GM19324 (cell line): ENCODE measurements at regions not wholly inside any gene's neighbourhood (a gene's known extent, or its start where the extent isn't known, plus 50 kb on each side); places are given as distances from the start of the nearest gene placed in this dataset.
"Not testable (repeated sequence)": the region's sequence is repeated elsewhere in the genome, so short reads cannot be mapped to it uniquely, and the experiment has no call there.

Experiments
- ATAC-seq: cut with Tn5 transposase; IDR thresholded peaks from one replicate; pipeline ENCODE4 v1.9.1; 2021; ENCODE audit warnings: mild to moderate bottlenecking, moderate library complexity; ENCODE audit not compliant: unreplicated experiment, low FRiP score

- no peak for ATAC-seq
Observed at GRCh38 chr18:72984290-72984689, 116.5 kb upstream of the NETO1 start.

DNA sequence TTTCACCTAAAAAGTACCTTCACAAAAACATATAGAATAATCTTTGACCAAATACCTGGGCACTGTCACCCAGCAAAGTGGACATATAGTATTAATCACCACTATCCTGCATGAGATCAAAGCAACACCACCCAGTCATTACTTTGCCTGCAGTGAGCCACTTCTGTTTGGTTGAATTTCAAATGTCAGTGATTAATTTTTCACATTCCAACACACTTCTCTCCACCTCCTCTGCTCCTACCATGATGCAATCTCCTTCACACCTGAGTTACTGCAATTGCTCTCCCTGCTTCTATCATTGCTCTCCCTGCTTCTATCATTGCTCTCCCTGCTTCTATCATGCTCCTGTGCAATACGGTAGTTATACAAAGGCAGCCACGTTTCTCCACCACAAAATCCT, 106.1 kb upstream of the NETO1 start:
- ATAC-seq: no peak

DNA sequence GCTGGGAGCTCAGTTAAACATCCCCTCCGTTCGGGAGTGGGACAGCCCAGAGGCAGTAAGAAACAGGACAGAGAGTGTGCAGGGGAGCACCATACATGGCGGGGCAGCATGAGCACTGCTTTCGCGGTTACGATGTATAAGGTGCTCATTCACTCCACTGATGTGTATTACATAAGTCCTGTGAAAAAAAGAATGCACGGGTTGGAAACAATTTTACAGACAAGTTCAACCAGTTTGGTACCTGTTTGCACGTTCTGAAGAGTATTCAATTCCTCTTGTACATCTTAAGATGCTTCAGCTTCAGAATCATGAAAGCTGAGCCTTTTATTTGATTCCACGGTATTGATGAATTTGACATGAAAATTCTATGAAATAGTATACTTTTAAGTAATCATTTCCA, 97.8 kb upstream of the NETO1 start:
- ATAC-seq: no peak

- ATAC-seq: not testable (repeated sequence)
Observed at GRCh38 chr18:72958195-72958594, 90.4 kb upstream of the NETO1 start.

- no peak for ATAC-seq
Observed at GRCh38 chr18:72948439-72948838, 80.7 kb upstream of the NETO1 start.

GRCh38 chr18:72942766-72943165, 75.0 kb upstream of the NETO1 start:
- ATAC-seq: no peak

- no peak for ATAC-seq
Observed at GRCh38 chr18:72940986-72941385, 73.2 kb upstream of the NETO1 start.

DNA sequence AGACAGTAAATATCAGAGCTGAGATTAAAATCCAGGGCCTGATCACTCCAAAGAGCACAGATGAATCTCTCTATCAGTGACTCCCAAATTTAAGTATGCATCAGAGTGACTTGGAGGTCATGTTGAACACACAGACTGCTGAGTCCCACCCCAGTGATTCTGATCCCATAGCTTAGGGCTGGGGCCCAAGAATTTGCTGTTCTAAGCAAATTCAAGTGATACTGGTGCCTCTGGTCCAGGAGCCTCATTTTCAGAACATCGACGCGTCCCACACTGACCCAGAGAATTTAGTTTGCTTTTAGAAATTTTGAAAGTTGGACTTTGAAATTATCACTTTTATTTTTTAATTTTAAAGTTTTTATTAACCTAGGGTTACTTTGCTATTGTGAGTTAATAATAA, 72.7 kb upstream of the NETO1 start:
- ATAC-seq: no peak

DNA sequence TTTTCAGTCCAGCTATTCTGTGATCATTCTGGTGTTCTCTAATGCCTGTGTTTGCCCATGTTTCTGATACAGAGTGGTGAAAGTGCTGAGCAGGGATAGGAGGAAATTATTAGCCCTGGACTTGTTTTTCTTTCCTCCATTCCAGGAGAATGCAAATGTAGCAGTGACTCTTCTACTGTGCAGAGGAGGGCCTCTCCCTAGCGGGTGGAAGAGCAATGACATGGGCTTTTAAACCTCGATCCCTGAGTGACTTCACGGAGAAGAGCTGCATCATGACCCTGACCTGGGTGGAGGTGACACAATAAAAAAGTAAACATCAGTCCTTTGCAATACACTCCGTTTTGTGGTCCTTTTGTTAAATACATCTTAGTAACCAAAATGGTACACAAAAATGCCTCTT, 68.0 kb upstream of the NETO1 start:
- ATAC-seq: no peak

DNA sequence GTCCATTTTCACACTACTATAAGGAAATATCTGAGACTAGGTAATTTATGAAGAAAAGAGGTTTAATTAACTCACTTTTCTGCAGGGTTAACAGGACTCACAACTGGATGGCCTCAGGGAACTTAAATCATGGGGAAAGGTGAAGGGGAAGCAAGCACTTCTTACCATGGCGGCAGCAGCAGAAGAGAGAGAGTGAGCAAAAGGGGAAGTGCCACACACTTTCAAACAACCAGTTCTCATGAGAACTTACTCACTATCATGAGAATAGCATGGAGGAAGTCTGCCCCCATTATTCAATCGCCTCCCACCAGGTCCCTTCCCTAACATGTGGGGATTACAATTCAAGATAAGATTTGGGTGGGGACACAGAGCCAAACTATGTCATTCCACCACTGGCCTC, 55.1 kb upstream of the NETO1 start:
- no peak for ATAC-seq
